Liver (tissue), 8 donors: ENCODE measurements at regions not wholly inside any gene's neighbourhood (a gene's known extent, or its start where the extent isn't known, plus 50 kb on each side); places are given as distances from the start of the nearest gene placed in this dataset.

Source experiments
- DNase-seq: peaks from one replicate; pipeline ENCODE4 v3.0.0-alpha.2; 2017; ENCODE audit warnings: low spot score
- H3K27ac ChIP-seq, 2 donors: one replicate each; pipeline ENCODE4 v1.7.0; 2013; ENCODE audit warnings: inconsistent platforms in 2 of 2, low read length in 2 of 2, control low read depth in 1 of 2, low read depth in 1 of 2, mild to moderate bottlenecking in 1 of 2
- H3K27me3 ChIP-seq, 4 donors: one replicate each; pipeline versions ENCODE4 v1.6.1 to v1.7.0; 2013; ENCODE audit warnings: low read length in 3 of 4, inconsistent platforms in 1 of 4, mild to moderate bottlenecking in 1 of 4, moderate library complexity in 1 of 4; ENCODE audit not compliant: control insufficient read depth in 4 of 4, insufficient read depth in 4 of 4
- H3K36me3 ChIP-seq, 4 donors: one replicate each; pipeline versions ENCODE4 v1.6.1 to v1.7.0; 2013; ENCODE audit warnings: low read length in 3 of 4, mild to moderate bottlenecking in 3 of 4, low read depth in 1 of 4, moderate library complexity in 1 of 4; ENCODE audit not compliant: control insufficient read depth in 4 of 4, insufficient read depth in 3 of 4
- H3K4me1 ChIP-seq, 4 donors: one replicate each; pipeline versions ENCODE4 v1.6.1 to v1.7.0; 2013; ENCODE audit warnings: low read length in 3 of 4, mild to moderate bottlenecking in 3 of 4, moderate library complexity in 1 of 4; ENCODE audit not compliant: control insufficient read depth in 4 of 4, insufficient read depth in 4 of 4
- H3K4me3 ChIP-seq, 3 donors: one replicate each; pipeline versions ENCODE4 v1.6.1 to v1.7.0; 2013; ENCODE audit warnings: low read length in 3 of 3, control low read depth in 1 of 3, low read depth in 1 of 3, mild to moderate bottlenecking in 1 of 3
- H3K9ac ChIP-seq, 2 donors: one replicate each; pipeline ENCODE4 v1.7.0; 2013; ENCODE audit warnings: low read length in 2 of 2, mild to moderate bottlenecking in 2 of 2, moderate library complexity in 2 of 2, control low read depth in 1 of 2, low read depth in 1 of 2
- H3K9me3 ChIP-seq, 4 donors: one replicate each; pipeline versions ENCODE4 v1.6.1 to v1.7.0; 2013; ENCODE audit warnings: low read length in 3 of 4; ENCODE audit not compliant: control insufficient read depth in 4 of 4
- EGR1 ChIP-seq, 2 donors: IDR thresholded peaks; 2 replicates each; pipeline ENCODE4 v1.6.1; 2016 to 2018; ENCODE audit warnings: antibody characterized with exemption in 2 of 2, low read depth in 2 of 2
- FOXA1 ChIP-seq: IDR thresholded peaks from 2 replicates; pipeline ENCODE4 v1.6.1; 2016; ENCODE audit warnings: antibody characterized with exemption
- FOXA2 ChIP-seq: IDR thresholded peaks from 2 replicates; pipeline ENCODE4 v1.6.1; 2016; ENCODE audit warnings: antibody characterized with exemption
- GABPA ChIP-seq, 2 donors: IDR thresholded peaks in 1 of 2; conservative IDR thresholded peaks in 1 of 2; 2 replicates each; pipeline ENCODE4 v1.6.1; 2016; ENCODE audit warnings: antibody characterized with exemption in 2 of 2, mild to moderate bottlenecking in 1 of 2, moderate library complexity in 1 of 2
- HNF4A ChIP-seq, 2 donors: conservative IDR thresholded peaks; 2 replicates each; pipeline ENCODE4 v1.6.1; 2016; ENCODE audit warnings: antibody characterized with exemption in 2 of 2, mild to moderate bottlenecking in 2 of 2
- HNF4G ChIP-seq: IDR thresholded peaks from 2 replicates; pipeline ENCODE4 v1.6.1; 2016; ENCODE audit warnings: antibody characterized with exemption
- JUND ChIP-seq, 2 donors: IDR thresholded peaks; 2 replicates each; pipeline ENCODE4 v1.6.1; 2016; ENCODE audit warnings: antibody characterized with exemption in 2 of 2
- NR2F2 ChIP-seq: IDR thresholded peaks from 2 replicates; pipeline ENCODE4 v1.6.1; 2016; ENCODE audit warnings: antibody characterized with exemption
- RAD21 ChIP-seq, 2 donors: IDR thresholded peaks; 2 replicates each; pipeline ENCODE4 v1.6.1; 2016; ENCODE audit warnings: antibody characterized with exemption in 2 of 2, mild to moderate bottlenecking in 2 of 2
- RXRA ChIP-seq, 2 donors: IDR thresholded peaks; 2 replicates each; pipeline ENCODE4 v1.6.1; 2017 to 2018; ENCODE audit warnings: antibody characterized with exemption in 2 of 2, mild to moderate bottlenecking in 1 of 2
- SP1 ChIP-seq: IDR thresholded peaks from 2 replicates; pipeline ENCODE4 v1.6.1; 2018; ENCODE audit warnings: antibody characterized with exemption, mild to moderate bottlenecking
- TAF1 ChIP-seq: conservative IDR thresholded peaks from 2 replicates; pipeline ENCODE4 v1.6.1; 2016; ENCODE audit warnings: antibody characterized with exemption, mild to moderate bottlenecking
- YY1 ChIP-seq: IDR thresholded peaks from 2 replicates; pipeline ENCODE4 v1.6.1; 2016; ENCODE audit warnings: antibody characterized with exemption, mild to moderate bottlenecking
- WGBS: extraction: QIAGEN DNeasy Blood & Tissue Kit; methylation state at CpG from one replicate; pipeline ENCODE4 v1.1.7; 2013; 5-methylcytosine and 5-hydroxymethylcytosine counted together
- TF ChIP-seq, protein P1 (sequence below): IDR thresholded peaks from 2 replicates; pipeline ENCODE4 v1.6.1; 2016; ENCODE audit warnings: antibody characterized with exemption, mild to moderate bottlenecking
- TF ChIP-seq, protein P2 (sequence below): IDR thresholded peaks from 2 replicates; pipeline ENCODE4 v1.6.1; 2016; ENCODE audit warnings: antibody characterized with exemption
- TF ChIP-seq, protein P3 (sequence below): fragments of 150-350 bp; IDR thresholded peaks from 2 replicates; pipeline ENCODE4 v1.5.1; 2017; ENCODE audit warnings: improper control_type of control experiment, low read depth, low read length; ENCODE audit not compliant: missing input control
- donor health status: healthy.
- donor health status: healthy.
- donor health status: healthy.
- donor health status: healthy.
- donor health status: healthy.

DNA sequence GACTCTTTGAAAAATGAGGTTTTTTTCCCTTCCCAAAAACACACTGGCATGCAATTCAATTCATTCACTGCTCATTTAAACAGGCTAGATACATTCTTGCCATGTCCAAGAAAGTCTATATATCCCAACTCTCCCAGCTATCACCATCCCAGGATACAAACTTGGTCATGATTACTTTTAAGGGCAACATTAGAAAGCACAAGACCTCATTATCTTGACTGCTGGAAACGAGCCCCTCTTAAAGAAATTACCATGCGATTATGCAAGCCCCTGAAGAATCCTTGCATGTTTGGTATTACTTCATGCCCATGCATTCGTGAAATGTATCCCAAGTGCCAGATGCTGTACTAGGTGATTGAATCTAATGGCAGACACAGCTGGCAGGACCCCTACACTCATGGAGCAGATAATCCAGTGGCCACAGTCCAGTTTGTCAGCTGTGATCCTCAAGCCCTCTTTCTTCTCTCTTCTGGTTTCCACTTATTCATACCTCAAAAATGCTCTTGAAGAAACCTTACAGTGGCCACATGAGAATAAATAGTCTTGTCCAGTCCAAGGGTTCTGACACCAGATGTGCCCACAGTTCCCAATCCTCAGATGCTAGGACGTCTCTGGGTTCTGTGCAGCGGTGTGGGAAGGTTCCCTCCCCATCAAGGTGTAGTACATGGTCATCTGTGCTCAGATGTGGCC, 103.7 kb upstream of the HABP2 start:
- Histone ChIP-seq H3K27ac (no peak overlapping the region), H3K9ac (no peak overlapping the region), H3K27me3 (no peaks in the 10 kb centered on the region), H3K9me3 (no peaks in the 10 kb centered on the region), H3K4me3 (no peak overlapping the region), H3K4me1 (peaks cover 0 to 6% (median 3%) of the 10 kb centered on the region in 4 donors), H3K36me3 (no peaks in the 10 kb centered on the region)
- DNase-seq: no peak
- WGBS: 79% methylated on average over 5 of the region's 5 CpGs
- TF ChIP-seq RAD21 (IDR thresholded peaks at IDR 0.05): no peak
- no peak for TF ChIP-seq RXRA (IDR thresholded peaks at IDR 0.05)
- TF ChIP-seq, protein P1, sequence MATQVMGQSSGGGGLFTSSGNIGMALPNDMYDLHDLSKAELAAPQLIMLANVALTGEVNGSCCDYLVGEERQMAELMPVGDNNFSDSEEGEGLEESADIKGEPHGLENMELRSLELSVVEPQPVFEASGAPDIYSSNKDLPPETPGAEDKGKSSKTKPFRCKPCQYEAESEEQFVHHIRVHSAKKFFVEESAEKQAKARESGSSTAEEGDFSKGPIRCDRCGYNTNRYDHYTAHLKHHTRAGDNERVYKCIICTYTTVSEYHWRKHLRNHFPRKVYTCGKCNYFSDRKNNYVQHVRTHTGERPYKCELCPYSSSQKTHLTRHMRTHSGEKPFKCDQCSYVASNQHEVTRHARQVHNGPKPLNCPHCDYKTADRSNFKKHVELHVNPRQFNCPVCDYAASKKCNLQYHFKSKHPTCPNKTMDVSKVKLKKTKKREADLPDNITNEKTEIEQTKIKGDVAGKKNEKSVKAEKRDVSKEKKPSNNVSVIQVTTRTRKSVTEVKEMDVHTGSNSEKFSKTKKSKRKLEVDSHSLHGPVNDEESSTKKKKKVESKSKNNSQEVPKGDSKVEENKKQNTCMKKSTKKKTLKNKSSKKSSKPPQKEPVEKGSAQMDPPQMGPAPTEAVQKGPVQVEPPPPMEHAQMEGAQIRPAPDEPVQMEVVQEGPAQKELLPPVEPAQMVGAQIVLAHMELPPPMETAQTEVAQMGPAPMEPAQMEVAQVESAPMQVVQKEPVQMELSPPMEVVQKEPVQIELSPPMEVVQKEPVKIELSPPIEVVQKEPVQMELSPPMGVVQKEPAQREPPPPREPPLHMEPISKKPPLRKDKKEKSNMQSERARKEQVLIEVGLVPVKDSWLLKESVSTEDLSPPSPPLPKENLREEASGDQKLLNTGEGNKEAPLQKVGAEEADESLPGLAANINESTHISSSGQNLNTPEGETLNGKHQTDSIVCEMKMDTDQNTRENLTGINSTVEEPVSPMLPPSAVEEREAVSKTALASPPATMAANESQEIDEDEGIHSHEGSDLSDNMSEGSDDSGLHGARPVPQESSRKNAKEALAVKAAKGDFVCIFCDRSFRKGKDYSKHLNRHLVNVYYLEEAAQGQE: no peak
- no peak for TF ChIP-seq EGR1 (IDR thresholded peaks at IDR 0.05; ENCODE audit: low read depth in 2 of 2)
- no peak for TF ChIP-seq NR2F2
- no peak for TF ChIP-seq HNF4A (conservative IDR thresholded peaks at IDR 0.05)
- TF ChIP-seq SP1: no peak
- TF ChIP-seq, protein P2, sequence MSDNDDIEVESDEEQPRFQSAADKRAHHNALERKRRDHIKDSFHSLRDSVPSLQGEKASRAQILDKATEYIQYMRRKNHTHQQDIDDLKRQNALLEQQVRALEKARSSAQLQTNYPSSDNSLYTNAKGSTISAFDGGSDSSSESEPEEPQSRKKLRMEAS: no peak
- no peak for TF ChIP-seq YY1
- no peak for TF ChIP-seq GABPA (IDR thresholded peaks at IDR 0.05 in 1 of 2, conservative IDR thresholded peaks at IDR 0.05 in 1 of 2)
- TF ChIP-seq, protein P3, sequence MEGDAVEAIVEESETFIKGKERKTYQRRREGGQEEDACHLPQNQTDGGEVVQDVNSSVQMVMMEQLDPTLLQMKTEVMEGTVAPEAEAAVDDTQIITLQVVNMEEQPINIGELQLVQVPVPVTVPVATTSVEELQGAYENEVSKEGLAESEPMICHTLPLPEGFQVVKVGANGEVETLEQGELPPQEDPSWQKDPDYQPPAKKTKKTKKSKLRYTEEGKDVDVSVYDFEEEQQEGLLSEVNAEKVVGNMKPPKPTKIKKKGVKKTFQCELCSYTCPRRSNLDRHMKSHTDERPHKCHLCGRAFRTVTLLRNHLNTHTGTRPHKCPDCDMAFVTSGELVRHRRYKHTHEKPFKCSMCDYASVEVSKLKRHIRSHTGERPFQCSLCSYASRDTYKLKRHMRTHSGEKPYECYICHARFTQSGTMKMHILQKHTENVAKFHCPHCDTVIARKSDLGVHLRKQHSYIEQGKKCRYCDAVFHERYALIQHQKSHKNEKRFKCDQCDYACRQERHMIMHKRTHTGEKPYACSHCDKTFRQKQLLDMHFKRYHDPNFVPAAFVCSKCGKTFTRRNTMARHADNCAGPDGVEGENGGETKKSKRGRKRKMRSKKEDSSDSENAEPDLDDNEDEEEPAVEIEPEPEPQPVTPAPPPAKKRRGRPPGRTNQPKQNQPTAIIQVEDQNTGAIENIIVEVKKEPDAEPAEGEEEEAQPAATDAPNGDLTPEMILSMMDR: no peak
- TF ChIP-seq JUND (IDR thresholded peaks at IDR 0.05): no peak
- TF ChIP-seq FOXA2: no peak
- TF ChIP-seq FOXA1: no peak
- no peak for TF ChIP-seq HNF4G
- TF ChIP-seq TAF1: no peak

DNA sequence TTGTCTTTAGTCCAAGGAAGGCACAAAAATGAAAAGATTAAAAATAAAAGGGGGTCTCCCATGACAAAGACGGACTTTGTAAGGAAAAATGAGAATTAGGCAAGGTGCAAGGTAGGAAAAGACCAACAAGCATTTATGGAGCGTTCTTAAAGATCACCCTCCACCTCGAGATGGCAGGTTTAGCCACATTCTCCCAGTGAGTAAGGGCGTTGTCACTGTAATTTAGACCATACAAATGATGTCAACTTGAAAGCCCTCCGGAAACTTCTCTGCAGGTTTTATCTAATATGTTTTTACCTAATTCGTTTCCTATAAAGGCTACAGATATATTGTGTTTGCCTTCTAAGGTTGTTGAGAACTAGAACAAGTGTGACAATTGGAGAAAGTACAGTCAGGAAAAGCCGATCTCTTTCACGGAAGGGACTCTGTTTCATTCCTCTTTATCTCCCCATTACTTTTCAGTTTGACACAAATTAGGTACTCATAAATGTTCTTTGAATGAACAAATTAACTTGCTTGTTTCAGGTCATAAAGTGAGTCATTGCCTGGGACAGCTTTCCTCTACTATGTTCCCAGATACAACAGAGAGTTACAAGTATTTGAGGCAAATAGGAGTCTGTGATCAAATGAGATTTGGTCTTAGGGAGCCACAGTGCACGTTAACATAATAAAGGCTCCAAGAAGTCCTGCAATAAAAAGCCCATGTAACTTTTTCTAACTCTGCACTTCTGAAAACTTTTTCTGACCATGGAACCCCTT, 102.6 kb upstream of the HABP2 start:
- Histone ChIP-seq H3K9ac (no peak overlapping the region), H3K4me3 (no peak overlapping the region), H3K4me1 (peaks cover 2 to 8% (median 7%) of the 10 kb centered on the region in 4 donors), H3K9me3 (no peaks in the 10 kb centered on the region), H3K27ac (no peak overlapping the region), H3K27me3 (no peaks in the 10 kb centered on the region), H3K36me3 (no peaks in the 10 kb centered on the region)
- TF ChIP-seq GABPA (IDR thresholded peaks at IDR 0.05 in 1 of 2, conservative IDR thresholded peaks at IDR 0.05 in 1 of 2) (no peak), SP1 (no peak)
- TF ChIP-seq, protein P1: no peak
- WGBS: 84% methylated on average over 9 of the region's 9 CpGs
- no peak for DNase-seq
